Stomach (tissue), 4 donors: ENCODE measurements at regions not wholly inside any gene's neighbourhood (a gene's known extent, or its start where the extent isn't known, plus 50 kb on each side); places are given as distances from the start of the nearest gene placed in this dataset.

Source experiments
- CTCF ChIP-seq, 7 experiments: fragments of 450-650 bp in 4 of 7; fragments of 200-600 bp in 3 of 7; sonication (generic) in 3 of 7; IDR thresholded peaks; one replicate each; pipeline ENCODE4 v1.5.1; 2016 to 2019; ENCODE audit warnings: antibody characterized with exemption in 7 of 7, control low read depth in 2 of 7, mild to moderate bottlenecking in 1 of 7
- EP300 ChIP-seq: sonication (generic); formaldehyde crosslinking; IDR thresholded peaks from one replicate; pipeline ENCODE4 v1.6.1; 2017; ENCODE audit warnings: antibody characterized with exemption
- POLR2A ChIP-seq, 4 donors: fragments of 450-650 bp; IDR thresholded peaks; one replicate each; pipeline ENCODE4 v1.6.1; 2016; ENCODE audit warnings: antibody characterized with exemption in 4 of 4, control low read depth in 2 of 4, mild to moderate bottlenecking in 1 of 4, moderate library complexity in 1 of 4
- POLR2AphosphoS5 ChIP-seq, 3 donors: sonication (generic); formaldehyde crosslinking; IDR thresholded peaks; one replicate each; pipeline ENCODE4 v1.6.1; 2016; ENCODE audit warnings: antibody characterized with exemption in 3 of 3

- no peak for TF ChIP-seq CTCF (IDR thresholded peaks at IDR 0.05)
- peak in 1 of 3 donors; percentile 51 for TF ChIP-seq POLR2AphosphoS5 (IDR thresholded peaks at IDR 0.05)
- TF ChIP-seq POLR2A (IDR thresholded peaks at IDR 0.05): no peak
- TF ChIP-seq EP300: no peak
Observed at GRCh38 chr4:74640111-74640903, 154.0 kb downstream of the BTC start.
